Duodenal mucosa (tissue), 2 donors: ENCODE measurements at regions not wholly inside any gene's neighbourhood (a gene's known extent, or its start where the extent isn't known, plus 50 kb on each side); places are given as distances from the start of the nearest gene placed in this dataset.

Experiments
- H3K27ac ChIP-seq: one replicate; pipeline ENCODE4 v1.7.0; 2013; ENCODE audit warnings: low read depth, low read length
- H3K27me3 ChIP-seq, 2 donors: one replicate each; pipeline ENCODE4 v1.7.0; 2013; ENCODE audit warnings: low read length in 2 of 2, control low read depth in 1 of 2; ENCODE audit not compliant: insufficient read depth in 2 of 2, control insufficient read depth in 1 of 2
- H3K36me3 ChIP-seq, 2 donors: one replicate each; pipeline ENCODE4 v1.7.0; 2013; ENCODE audit warnings: low read length in 2 of 2, control low read depth in 1 of 2; ENCODE audit not compliant: insufficient read depth in 2 of 2, control insufficient read depth in 1 of 2
- H3K4me1 ChIP-seq, 2 donors: one replicate each; pipeline ENCODE4 v1.7.0; 2013; ENCODE audit warnings: low read length in 2 of 2, control low read depth in 1 of 2; ENCODE audit not compliant: insufficient read depth in 2 of 2, control insufficient read depth in 1 of 2
- H3K4me3 ChIP-seq, 2 donors: one replicate each; pipeline ENCODE4 v1.7.0; 2013; ENCODE audit warnings: low read length in 2 of 2, low read depth in 1 of 2
- H3K9ac ChIP-seq, 2 donors: one replicate each; pipeline ENCODE4 v1.7.0; 2013; ENCODE audit warnings: low read length in 2 of 2, low read depth in 1 of 2
- H3K9me3 ChIP-seq, 2 donors: one replicate each; pipeline ENCODE4 v1.7.0; 2013; ENCODE audit warnings: low read length in 2 of 2, control low read depth in 1 of 2; ENCODE audit not compliant: control insufficient read depth in 1 of 2

DNA sequence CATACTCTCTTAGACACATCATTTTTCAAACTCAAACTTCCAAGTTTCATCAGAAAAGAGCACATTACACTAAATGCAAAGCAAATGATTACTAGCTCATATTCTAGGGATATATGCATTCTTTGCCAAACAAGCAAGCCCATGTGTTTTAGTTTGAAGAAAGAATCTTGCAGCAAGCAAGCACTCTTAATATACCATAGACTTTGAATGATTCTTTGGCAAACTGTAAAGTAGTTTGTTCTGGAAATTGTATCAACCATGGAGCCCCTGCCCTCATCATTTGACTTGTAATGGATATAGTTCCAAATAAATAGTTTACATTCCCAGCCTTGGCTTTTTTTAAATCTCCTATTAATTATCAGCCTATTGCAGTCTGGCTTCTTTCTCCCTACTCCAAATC, 325.2 kb downstream of the NR2F1-AS1 start:
- Histone ChIP-seq H3K9ac (no peak overlapping the region), H3K4me1 (no peaks in the 10 kb centered on the region), H3K9me3 (no peaks in the 10 kb centered on the region), H3K27ac (no peak overlapping the region), H3K27me3 (no peaks in the 10 kb centered on the region), H3K36me3 (no peaks in the 10 kb centered on the region), H3K4me3 (no peak overlapping the region)

DNA sequence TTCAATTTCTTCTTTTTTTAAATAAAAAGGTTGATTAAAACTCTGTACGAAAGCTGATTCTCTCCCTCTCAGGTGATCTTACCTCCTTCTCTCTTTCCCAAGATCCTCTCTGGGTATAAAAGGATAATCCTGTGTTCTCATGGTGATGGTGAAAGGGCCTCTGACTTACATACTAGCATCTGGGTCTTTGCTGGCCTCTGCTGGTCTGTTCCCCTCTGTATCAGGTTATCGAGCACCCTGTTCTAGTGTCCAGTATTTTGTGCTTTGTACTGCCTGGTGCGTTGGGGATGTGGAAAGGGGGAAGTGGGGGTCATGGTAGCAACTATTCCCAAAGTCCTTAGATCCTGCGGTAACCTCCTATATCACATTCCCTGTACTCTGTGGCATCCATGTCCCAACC, 328.9 kb downstream of the NR2F1-AS1 start:
- no peaks in the 10 kb centered on the region for H3K27me3 ChIP-seq
- no peaks in the 10 kb centered on the region for H3K9me3 ChIP-seq
- no peaks in the 10 kb centered on the region for H3K4me1 ChIP-seq
- H3K27ac ChIP-seq, result no peak overlapping the region
- H3K36me3 ChIP-seq, result no peaks in the 10 kb centered on the region
- no peak overlapping the region for H3K4me3 ChIP-seq
- no peak overlapping the region for H3K9ac ChIP-seq

DNA sequence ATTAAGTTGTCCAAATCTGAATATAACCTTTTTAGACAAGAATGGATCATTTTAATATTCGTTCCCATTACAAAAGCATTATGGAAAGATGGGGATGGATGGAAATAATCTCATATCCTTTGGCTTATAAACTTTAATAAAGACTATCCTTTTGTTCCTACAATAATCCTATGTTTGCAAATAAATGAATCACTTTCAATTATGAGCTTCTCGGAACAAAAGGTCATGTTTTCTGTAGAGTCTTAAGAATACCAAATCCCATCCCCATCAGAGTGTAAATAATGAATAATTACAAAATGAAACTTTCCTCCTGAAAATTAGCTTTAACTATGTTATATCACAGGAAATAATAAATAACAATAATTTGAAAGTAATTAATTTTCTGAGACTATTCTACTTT, 329.7 kb downstream of the NR2F1-AS1 start:
- Histone ChIP-seq H3K27ac (no peak overlapping the region), H3K9me3 (no peaks in the 10 kb centered on the region)

DNA sequence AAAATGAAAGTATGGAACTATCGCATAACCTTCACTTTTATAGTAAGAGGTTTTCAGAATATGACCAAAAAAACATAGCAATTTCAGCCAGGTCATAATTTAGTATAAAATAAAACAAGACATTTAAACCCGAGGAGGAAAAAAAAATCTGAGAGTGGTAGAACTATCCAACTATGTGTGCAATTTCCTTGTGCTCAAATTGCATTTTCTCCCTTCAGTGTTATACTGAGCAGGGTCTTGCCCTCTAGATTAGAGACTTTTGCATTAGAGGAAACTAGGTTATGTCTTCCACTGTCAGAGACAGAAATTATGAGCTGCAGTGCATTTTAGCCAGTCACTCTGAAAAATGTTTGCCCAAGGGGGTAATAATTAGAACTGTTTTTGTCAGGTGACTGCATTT, 330.6 kb downstream of the NR2F1-AS1 start:
- H3K4me1 ChIP-seq, result no peaks in the 10 kb centered on the region
- no peak overlapping the region for H3K4me3 ChIP-seq
- no peak overlapping the region for H3K27ac ChIP-seq
- H3K36me3 ChIP-seq, result no peaks in the 10 kb centered on the region
- no peaks in the 10 kb centered on the region for H3K9me3 ChIP-seq
- H3K9ac ChIP-seq, result no peak overlapping the region
- H3K27me3 ChIP-seq, result no peaks in the 10 kb centered on the region

More for the DNA sequence above, 329.7 kb downstream of the NR2F1-AS1 start:
- Histone ChIP-seq H3K27me3 (no peaks in the 10 kb centered on the region), H3K4me1 (no peaks in the 10 kb centered on the region), H3K9ac (no peak overlapping the region), H3K36me3 (no peaks in the 10 kb centered on the region), H3K4me3 (no peak overlapping the region)

DNA sequence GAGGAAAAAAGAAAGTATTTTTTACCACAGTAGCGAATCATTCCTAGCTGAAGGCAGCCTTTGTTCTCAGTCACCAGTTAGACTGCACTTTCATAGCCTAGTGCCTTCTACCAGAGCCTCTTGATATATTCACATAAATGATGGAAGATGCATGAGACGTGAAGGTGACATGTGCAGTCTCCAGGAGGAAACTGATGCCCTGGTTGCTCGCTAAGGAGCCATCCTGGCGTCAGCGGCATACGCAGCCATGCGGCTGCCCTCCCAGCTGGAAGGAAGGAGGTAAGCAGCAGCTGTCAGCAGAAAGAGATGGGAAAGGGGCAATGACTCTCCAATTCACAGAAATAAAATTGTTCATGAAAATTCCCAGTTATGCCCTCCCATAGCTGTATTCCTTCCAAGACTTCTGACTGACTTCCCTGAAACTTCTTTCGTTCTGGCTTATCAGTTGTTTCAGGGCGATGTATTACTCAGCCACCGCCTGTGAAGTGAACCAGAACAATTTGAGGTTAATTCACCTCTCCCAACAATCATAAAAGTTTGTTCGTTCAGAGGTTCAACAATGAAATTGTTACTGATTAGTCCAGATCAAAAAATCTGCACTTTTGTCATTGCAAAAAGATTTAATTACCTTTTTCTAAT, 331.2 kb downstream of the NR2F1-AS1 start:
- Histone ChIP-seq H3K9me3 (no peaks in the 10 kb centered on the region), H3K4me3 (no peak overlapping the region), H3K9ac (no peak overlapping the region), H3K27ac (no peak overlapping the region), H3K4me1 (no peaks in the 10 kb centered on the region), H3K36me3 (no peaks in the 10 kb centered on the region), H3K27me3 (no peaks in the 10 kb centered on the region)

DNA sequence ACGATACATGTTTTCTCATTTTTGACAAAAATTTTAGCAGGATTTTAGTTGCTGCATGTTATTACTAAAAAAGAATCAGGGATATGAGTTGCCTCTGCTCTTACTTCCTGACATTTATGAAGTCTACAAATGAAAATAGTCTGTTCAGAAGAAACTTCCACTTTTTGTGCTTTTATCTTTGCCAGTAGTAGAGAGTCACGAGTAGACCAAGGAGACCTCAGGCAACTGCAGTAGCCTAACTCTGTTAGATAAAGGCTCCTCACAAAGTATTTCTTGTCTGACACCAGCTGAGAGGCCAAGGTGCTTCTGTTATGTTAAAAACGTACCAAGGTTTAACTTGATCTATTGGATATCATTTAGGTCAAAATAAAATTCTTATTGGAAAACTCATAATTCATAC, 333.9 kb downstream of the NR2F1-AS1 start:
- H3K27ac ChIP-seq, result no peak overlapping the region
- H3K4me3 ChIP-seq, result no peak overlapping the region
- no peaks in the 10 kb centered on the region for H3K4me1 ChIP-seq
- no peaks in the 10 kb centered on the region for H3K36me3 ChIP-seq
- H3K9ac ChIP-seq, result no peak overlapping the region
- H3K9me3 ChIP-seq, result no peaks in the 10 kb centered on the region
- H3K27me3 ChIP-seq, result no peaks in the 10 kb centered on the region

DNA sequence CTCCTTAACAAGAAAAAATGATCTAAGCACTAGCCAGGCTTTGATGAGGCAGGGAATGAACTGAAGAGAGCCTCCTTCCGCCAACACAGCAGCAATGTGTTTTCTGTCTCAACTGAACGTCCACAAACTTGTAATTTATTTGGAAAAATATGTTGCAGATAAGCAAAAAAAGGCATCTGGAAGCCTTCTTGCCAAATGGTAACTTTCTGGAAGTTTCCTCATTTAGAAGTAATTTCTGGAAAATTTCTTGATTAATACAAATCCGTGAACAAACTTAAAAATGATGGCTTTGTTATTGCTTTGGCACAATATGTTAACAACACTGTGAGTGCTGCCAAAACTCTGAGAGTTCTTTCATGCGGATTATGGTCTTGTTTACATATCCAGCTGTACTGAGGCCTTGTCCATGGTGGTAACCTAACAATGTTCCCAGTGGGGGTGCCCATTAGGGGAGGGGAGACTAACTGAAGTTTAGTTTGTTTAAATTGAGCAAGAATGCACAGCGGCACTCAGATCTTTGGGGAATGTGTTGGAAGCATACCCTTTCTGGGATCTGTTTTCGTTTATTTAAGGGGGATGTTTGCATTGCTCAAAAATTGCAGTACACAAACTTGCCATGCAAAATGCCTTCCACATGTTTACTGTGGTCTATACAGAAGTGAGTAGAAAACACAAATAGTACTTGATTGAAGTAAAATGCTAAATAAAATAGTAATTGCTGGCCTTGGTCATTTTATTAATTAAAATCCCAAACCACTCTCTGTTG, 334.7 kb downstream of the NR2F1-AS1 start:
- Histone ChIP-seq H3K27ac (no peak overlapping the region), H3K9ac (no peak overlapping the region), H3K4me3 (no peak overlapping the region), H3K9me3 (no peaks in the 10 kb centered on the region), H3K27me3 (no peaks in the 10 kb centered on the region), H3K36me3 (no peaks in the 10 kb centered on the region), H3K4me1 (no peaks in the 10 kb centered on the region)

DNA sequence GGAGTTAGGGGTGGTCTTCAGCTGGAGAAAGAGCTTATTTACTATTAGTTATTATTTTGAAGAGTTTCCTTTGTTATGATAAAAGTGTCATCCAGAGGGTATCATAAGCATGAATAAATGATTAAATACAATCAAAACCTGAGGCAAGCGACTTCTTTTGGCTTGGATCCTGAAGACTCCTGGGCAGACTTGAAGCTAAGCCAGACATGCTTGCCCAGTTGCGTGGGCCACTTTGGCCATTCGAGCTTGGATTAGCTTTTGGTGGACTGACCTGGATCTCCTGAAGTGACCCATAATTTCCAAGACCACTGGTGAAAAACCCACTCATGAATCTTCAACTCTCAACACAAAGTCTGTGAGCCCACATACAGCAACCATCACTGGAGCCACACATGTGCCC, 335.8 kb downstream of the NR2F1-AS1 start:
- Histone ChIP-seq H3K4me1 (no peaks in the 10 kb centered on the region), H3K9me3 (no peaks in the 10 kb centered on the region), H3K27ac (no peak overlapping the region), H3K27me3 (no peaks in the 10 kb centered on the region), H3K4me3 (no peak overlapping the region), H3K9ac (no peak overlapping the region), H3K36me3 (no peaks in the 10 kb centered on the region)

DNA sequence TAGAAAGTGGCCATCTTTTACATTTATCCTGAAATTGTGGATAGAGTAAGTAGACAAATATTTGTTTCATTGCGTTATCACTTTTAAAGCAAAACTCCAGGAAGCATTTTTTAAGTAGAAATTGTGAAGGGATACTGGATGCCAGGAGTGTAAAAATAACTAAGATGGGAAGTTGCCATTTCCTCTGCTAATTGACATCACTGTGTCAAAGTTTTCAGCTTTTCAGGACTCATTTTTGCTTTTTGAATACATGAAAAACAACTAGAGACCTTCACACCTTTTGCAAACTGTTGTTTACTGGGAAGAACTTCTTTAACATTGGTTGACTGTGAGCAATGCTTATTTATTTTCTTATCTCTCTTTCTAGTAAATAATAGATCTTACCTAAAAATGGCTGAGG, 337.5 kb downstream of the NR2F1-AS1 start:
- Histone ChIP-seq H3K9me3 (no peaks in the 10 kb centered on the region), H3K36me3 (no peaks in the 10 kb centered on the region), H3K27me3 (no peaks in the 10 kb centered on the region), H3K4me1 (no peaks in the 10 kb centered on the region), H3K4me3 (no peak overlapping the region), H3K9ac (no peak overlapping the region), H3K27ac (no peak overlapping the region)

DNA sequence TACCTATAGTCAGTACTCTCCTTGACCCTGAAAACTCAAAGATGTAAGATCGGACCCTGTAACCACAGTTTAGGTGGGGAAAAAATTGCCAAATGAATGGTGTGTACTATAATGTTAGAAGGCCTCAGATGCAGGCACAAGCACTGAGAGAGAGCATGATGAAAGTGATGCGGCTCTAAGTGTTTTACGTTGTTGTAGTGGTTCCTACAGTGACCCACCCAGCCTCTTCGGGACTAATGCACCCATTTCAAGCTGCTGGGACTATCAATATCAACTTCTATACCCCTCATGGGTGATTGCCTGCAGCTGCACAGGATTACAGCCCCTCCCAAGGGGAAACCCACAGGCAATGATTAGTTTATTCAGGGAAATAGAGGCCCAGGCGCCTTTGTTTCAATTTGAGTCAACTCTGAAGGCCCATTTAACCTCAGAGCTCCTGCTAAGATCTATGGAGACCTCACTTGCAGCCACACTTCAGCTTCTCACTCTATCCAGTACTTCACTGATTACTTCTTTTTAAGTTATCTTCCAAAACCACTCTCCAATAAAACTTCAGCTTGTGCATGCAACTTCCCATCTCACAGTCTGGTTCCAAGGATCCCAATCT, 340.7 kb downstream of the NR2F1-AS1 start:
- H3K4me3 ChIP-seq, result no peak overlapping the region
- H3K27ac ChIP-seq, result no peak overlapping the region
- H3K4me1 ChIP-seq, result no peaks in the 10 kb centered on the region
- H3K9me3 ChIP-seq, result no peaks in the 10 kb centered on the region
- no peaks in the 10 kb centered on the region for H3K27me3 ChIP-seq
- no peaks in the 10 kb centered on the region for H3K36me3 ChIP-seq
- H3K9ac ChIP-seq, result no peak overlapping the region
